SU-DHL-6 (cell line): ENCODE measurements at regions not wholly inside any gene's neighbourhood (a gene's known extent, or its start where the extent isn't known, plus 50 kb on each side); places are given as distances from the start of the nearest gene placed in this dataset.

Source experiments
- CTCF ChIP-seq: fragments of 200-600 bp; sonication (generic); IDR thresholded peaks from one replicate; pipeline ENCODE4 v1.5.1; 2017; ENCODE audit warnings: antibody characterized with exemption, mild to moderate bottlenecking, low read length, moderate library complexity; ENCODE audit not compliant: insufficient read depth, poor library complexity, severe bottlenecking
- EZH2phosphoT487 ChIP-seq: fragments of 200-600 bp; sonication (generic), shearing (Covaris generic); conservative IDR thresholded peaks from 2 replicates; pipeline ENCODE4 v1.6.1; 2018; ENCODE audit warnings: mild to moderate bottlenecking, antibody characterized with exemption, low read length, moderate library complexity, mixed read lengths

- no peak for TF ChIP-seq CTCF
- TF ChIP-seq EZH2phosphoT487, result no peak
Observed at GRCh38 chr11:38924644-38925043, 2326.6 kb upstream of the RAG2 start.
